HEK293T (cell line): ENCODE measurements at regions not wholly inside any gene's neighbourhood (a gene's known extent, or its start where the extent isn't known, plus 50 kb on each side); places are given as distances from the start of the nearest gene placed in this dataset.

Experiments
- BHLHE40 ChIP-seq: fragments of 450-650 bp; IDR thresholded peaks from 2 replicates; pipeline ENCODE4 v1.6.1; 2016; ENCODE audit warnings: mild to moderate bottlenecking, moderate library complexity, borderline replicate concordance
- CTBP1 ChIP-seq: fragments of 450-650 bp; IDR thresholded peaks from 2 replicates; pipeline ENCODE4 v1.6.1; 2016; ENCODE audit warnings: borderline replicate concordance
- ELF4 ChIP-seq: fragments of 450-650 bp; IDR thresholded peaks from 2 replicates; pipeline ENCODE4 v1.6.1; 2017; ENCODE audit warnings: antibody characterized with exemption
- FOXA1 ChIP-seq: fragments of 450-650 bp; IDR thresholded peaks from 2 replicates; pipeline ENCODE4 v1.6.1; 2016; ENCODE audit warnings: mild to moderate bottlenecking
- FOXM1 ChIP-seq: fragments of 450-650 bp; IDR thresholded peaks from 2 replicates; pipeline ENCODE4 v1.6.1; 2017; ENCODE audit warnings: mild to moderate bottlenecking, borderline replicate concordance
- HDGF ChIP-seq: fragments of 450-650 bp; IDR thresholded peaks from 2 replicates; pipeline ENCODE4 v1.6.1; 2017; ENCODE audit warnings: antibody characterized with exemption, borderline replicate concordance
- NFRKB ChIP-seq: fragments of 450-650 bp; IDR thresholded peaks from 2 replicates; pipeline ENCODE4 v1.6.1; 2016; ENCODE audit warnings: mild to moderate bottlenecking, moderate library complexity
- SP1 ChIP-seq: fragments of 450-650 bp; IDR thresholded peaks from 2 replicates; pipeline ENCODE4 v1.6.1; 2017
- SUZ12 ChIP-seq: fragments of 450-650 bp; IDR thresholded peaks from 2 replicates; pipeline ENCODE4 v1.6.1; 2016; ENCODE audit warnings: mild to moderate bottlenecking

DNA sequence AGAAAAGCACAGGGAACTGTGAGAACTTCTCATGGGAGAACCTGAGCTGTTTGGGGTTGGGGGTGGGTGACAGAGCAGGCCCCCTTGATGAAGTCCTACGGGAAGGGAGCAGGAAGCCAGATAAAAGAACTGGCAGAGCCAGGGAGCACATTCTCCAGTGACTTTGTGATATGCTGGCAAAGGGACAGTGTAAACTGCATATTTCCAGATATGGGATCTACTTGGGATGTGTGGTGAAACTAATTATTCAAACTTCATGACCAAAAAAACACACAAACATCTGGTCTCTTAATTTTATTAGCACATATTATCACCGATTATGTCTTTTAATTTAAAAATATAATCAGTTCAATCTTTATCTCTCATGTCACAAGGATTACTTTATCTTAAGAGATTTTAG, 266.0 kb downstream of the PAPSS1 start:
- TF ChIP-seq ELF4, result no peak
- TF ChIP-seq FOXA1, result no peak
- TF ChIP-seq BHLHE40, result no peak
- TF ChIP-seq NFRKB, result no peak
- no peak for TF ChIP-seq HDGF
- no peak for TF ChIP-seq FOXM1
- no peak for TF ChIP-seq SUZ12
- TF ChIP-seq SP1, result no peak
- TF ChIP-seq CTBP1, result no peak
